Posterior vena cava (tissue), 2 donors: ENCODE measurements at regions not wholly inside any gene's neighbourhood (a gene's known extent, or its start where the extent isn't known, plus 50 kb on each side); places are given as distances from the start of the nearest gene placed in this dataset.
"Not testable (repeated sequence)": the region's sequence is repeated elsewhere in the genome, so short reads cannot be mapped to it uniquely, and the experiment has no call there.

Experiments
- DNase-seq: peaks from one replicate; pipeline ENCODE4 v3.0.0-alpha.2; 2020; ENCODE audit warnings: low spot score
- intact Hi-C, 2 donors: fragments of 100-400 bp; cut with DNase I; formaldehyde crosslinking; loops; one replicate each; pipeline versions ENCODE4 v1.14.1 to v1.14.2; 2022 to 2023
- donor health status: DM: yes; HTN: yes; CAD: no.
- donor health status: DM: yes; HTN: yes; CAD: no.

GRCh38 chr4:138406876-138407275, 164.7 kb upstream of the SLC7A11 start:
- intact Hi-C loops = no loop called here
- no peak for DNase-seq

DNA sequence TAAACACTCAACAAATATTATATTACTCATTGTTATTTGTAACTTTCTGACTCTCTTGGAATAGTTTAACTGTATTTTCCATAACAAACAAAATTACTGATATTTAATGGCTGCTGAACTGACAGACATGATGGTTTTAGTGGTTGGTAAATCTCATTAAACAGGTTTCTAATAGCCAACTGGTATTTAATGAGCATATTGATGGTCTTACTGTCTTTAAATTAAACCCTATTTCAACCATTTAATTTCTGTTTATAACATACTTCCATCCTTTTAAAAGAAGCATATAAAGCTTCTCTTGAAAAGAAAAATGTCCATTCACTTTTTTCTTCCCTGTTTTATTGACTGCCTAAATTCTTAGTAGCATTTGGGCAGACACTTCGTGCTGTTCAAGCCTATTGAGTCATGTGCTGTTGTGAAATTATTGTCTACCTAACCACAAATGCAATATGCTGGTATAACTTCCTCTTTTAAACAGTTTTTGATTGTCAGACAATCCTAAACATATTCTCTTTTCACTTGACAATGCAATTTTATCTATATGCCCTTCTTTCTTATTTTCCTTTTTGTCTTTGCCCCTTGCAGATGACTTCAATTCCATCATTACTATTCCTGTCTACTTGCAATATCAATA, 163.9 kb upstream of the SLC7A11 start:
- intact Hi-C loops = no loop called here
- no peak for DNase-seq

DNA sequence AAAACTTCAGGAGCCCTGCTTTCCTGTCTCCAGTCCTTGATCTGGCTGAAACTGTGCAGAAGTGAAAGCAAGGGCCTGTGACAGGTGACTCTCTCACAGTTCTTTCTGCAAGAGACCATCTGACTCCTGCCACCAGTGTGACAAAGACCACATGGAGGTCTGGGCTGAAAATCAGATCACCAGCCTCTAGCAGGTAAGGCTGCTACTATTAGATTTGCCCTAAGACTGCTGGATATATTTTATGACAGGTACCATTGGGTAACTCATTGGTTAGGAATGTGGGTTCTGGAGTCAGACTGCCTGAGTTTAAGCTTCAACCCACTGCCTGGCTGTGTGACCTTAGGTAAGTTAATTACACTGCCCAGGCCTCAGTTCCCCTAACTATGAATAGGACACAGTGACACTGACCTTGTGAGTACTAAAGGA, 163.3 kb upstream of the SLC7A11 start:
- DNase-seq = no peak
- intact Hi-C loops = no loop called here

DNA sequence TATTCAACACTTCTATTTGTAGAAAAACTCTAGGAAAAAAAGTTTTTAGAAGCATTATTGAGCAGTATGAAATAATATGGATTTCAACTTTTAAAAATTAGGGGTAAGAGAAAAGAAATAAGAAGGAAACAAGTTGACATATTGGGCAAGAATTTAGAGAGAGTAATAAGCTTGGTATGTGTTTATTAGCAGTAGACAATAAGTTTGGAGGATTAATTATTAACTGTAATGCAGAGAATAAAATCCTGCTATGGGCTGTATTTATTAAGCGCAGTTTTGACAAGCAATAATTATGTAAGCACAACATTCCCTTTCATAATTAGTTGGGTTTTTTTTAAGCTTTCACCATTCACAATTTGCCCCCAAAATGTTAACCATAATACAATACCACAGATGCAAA, 162.7 kb upstream of the SLC7A11 start:
- intact Hi-C loops = no loop called here

DNA sequence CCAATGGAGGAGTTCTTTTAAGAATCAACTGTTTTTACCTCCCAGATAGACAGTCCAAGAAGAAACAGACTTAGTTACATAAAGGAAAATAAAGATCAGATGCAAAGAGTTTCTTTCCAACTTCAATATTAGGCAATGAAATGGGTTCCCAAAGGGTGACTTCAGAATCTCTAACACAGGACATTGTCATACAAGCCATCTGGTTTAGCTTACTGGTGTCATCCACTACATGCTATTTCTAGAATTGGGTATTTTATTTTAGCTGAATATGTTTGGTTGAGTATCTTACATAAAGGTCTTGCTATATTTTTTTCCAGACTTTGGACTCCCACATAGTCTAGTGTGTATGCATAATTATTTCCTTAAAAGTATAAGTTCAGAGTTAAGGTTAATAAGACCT, 162.1 kb upstream of the SLC7A11 start:
- no peak for DNase-seq
- intact Hi-C loops = no loop called here

More for the DNA sequence above, 162.7 kb upstream of the SLC7A11 start:
- DNase-seq = no peak

- intact Hi-C loops = no loop called here
- DNase-seq = no peak
These were observed 159.2 kb upstream of the SLC7A11 start for GRCh38 chr4:138401334-138401733.

- no peak for DNase-seq
- intact Hi-C loops = no loop called here
These were observed 158.4 kb upstream of the SLC7A11 start for GRCh38 chr4:138400543-138400942.

DNA sequence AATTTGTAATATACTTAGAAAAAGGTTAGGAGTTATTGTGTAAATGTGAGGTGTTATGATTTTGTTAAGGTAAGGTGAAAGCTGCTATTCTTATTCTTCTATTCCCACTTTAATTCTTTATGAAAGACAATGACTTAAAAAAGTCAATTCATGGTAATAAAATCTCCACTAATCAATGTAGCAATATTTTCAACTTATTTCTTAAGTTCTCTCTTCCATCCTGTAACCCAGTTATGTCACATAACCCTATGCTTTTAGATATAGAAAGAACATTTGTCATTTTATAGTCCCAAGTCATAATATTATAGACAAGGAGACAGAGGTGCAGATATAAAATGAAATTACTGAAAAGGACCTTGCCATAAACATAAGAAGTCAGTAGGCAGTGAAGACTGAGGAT, 157.9 kb upstream of the SLC7A11 start:
- no peak for DNase-seq
- intact Hi-C loops = no loop called here

DNA sequence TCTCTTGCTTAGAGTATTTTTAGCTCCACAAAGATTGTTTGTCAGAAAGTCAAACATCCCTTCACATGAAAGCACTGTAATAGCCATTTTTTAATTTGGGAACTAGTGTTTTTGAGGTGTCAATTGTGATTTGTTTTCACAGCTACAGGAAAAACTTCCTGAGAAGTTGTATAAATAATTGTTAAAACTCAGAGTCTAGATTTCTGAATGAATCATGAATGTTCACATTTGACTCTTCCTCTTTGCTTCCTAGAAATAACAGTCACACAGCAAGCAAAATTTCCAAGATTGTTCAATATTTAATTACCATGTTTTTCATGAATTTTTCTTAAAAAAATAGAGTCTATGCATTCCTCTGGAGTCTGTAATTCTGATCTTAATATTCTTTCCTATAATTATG, 156.9 kb upstream of the SLC7A11 start:
- intact Hi-C loops = no loop called here
- no peak for DNase-seq

- DNase-seq = no peak
- intact Hi-C loops = no loop called here
These were observed 156.2 kb upstream of the SLC7A11 start for GRCh38 chr4:138398322-138398721.

- DNase-seq = no peak
- intact Hi-C loops = no loop called here
These were observed 151.9 kb upstream of the SLC7A11 start for GRCh38 chr4:138393886-138394610.

- DNase-seq = no peak
- intact Hi-C loops = no loop called here
These were observed 150.7 kb upstream of the SLC7A11 start for GRCh38 chr4:138392751-138393308.

GRCh38 chr4:138389976-138390685, 148.0 kb upstream of the SLC7A11 start:
- intact Hi-C loops = no loop called here
- DNase-seq = no peak

DNA sequence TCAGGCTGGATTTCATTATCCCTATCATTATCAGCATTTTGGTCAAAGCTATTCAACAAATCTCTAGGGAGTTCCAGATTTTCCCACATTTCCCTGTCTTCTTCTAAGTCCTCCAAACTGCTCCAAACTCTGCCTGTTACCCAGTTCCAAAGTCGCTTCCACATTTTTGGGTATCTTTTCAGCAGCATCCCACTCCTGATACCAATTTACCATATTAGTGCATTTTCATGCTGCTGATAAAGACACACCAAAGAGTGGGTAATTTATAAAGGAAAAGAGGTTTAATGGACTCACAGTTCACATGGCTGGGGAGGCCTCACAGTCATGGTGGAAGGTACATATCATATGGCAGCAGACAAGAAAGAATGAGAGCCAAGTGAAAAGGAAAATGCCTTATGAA, 132.8 kb upstream of the SLC7A11 start:
- no peak for DNase-seq
- intact Hi-C loops = no loop called here

DNA sequence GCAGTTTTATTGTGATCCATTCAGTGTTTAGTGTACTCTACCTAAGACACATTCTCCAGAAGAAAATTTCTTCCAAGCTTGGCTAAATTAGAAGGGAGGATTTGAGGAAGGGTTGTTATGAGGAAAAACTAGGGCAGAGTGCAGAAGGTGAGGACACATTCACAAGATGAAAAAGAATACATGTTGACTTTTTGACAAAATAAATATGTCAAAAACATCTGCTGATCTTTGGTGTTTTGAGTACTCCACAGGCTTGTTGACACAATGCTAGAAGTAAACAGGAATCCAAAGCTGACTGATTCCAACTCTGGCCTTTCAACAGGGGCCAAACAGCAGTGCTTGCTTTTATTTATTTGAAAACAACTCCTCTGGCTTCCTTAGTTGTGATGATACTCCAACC, 125.8 kb upstream of the SLC7A11 start:
- intact Hi-C loops = no loop called here

DNA sequence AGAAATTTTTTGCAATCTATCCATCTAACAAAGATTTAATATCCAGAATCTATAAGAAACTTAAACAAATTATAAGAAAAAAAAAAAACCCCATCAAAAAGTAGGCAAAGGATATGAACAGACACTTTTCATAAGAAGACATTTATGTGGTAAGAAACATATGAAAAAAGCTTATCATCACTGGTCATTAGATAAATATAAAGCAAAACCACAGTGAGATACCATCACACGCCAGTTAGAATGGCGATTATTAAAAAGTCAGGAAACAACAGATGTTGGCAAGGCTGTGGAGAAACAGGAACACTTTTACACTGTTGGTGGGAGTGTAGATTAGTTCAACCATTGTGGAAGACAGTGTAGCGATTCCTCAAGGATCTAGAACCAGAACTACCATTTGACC, 110.3 kb upstream of the SLC7A11 start:
- intact Hi-C loops, DNase-seq: not testable (repeated sequence)

More for the DNA sequence above, 125.8 kb upstream of the SLC7A11 start:
- no peak for DNase-seq

- DNase-seq = no peak
- intact Hi-C loops = no loop called here
These were observed 105.9 kb upstream of the SLC7A11 start for GRCh38 chr4:138348055-138348454.

- DNase-seq = no peak
- intact Hi-C loops = no loop called here
These were observed 105.4 kb upstream of the SLC7A11 start for GRCh38 chr4:138347561-138347960.

GRCh38 chr4:138344851-138345250, 102.7 kb upstream of the SLC7A11 start:
- DNase-seq = no peak
- intact Hi-C loops = no loop called here

GRCh38 chr4:138344054-138344453, 101.9 kb upstream of the SLC7A11 start:
- DNase-seq = no peak
- intact Hi-C loops = no loop called here
